IMR-90 (cell line): ENCODE measurements at regions not wholly inside any gene's neighbourhood (a gene's known extent, or its start where the extent isn't known, plus 50 kb on each side); places are given as distances from the start of the nearest gene placed in this dataset.
"Not testable (repeated sequence)": the region's sequence is repeated elsewhere in the genome, so short reads cannot be mapped to it uniquely, and the experiment has no call there.

Source experiments
- ATAC-seq: fragments of 200-7000 bp; cut with Tn5 transposase; 2 replicates; pipeline ENCODE4 v1.9.1; 2020; ENCODE audit warnings: low read depth, mild to moderate bottlenecking, moderate library complexity
- BruUV-seq: library from RNA; stranded (reverse); fragments of 400-500 nt; replicated peaks from 2 replicates; lab custom pipeline; 2021; lab: Mats Ljungman, UMichigan
- CTCF ChIA-PET: fragments of 300-600 bp; formaldehyde crosslinking; extraction: SDS; loops from one replicate; lab custom pipeline; 2021; ENCODE audit warnings: antibody characterized with exemption; lab: Yijun Ruan, JAX
- POLR2A ChIA-PET: fragments of 300-600 bp; sonication (Branson Sonifier 250); formaldehyde crosslinking; loops from one replicate; lab custom pipeline; 2022; ENCODE audit warnings: antibody characterized with exemption; ENCODE audit not compliant: unreplicated experiment; lab: Charles Lee
- DNase-seq: peaks from one replicate; pipeline ENCODE4 v3.0.0; 2013
- H2AFZ ChIP-seq: replicated peaks from 2 replicates; pipeline ENCODE3; 2013; ENCODE audit warnings: low read length, mild to moderate bottlenecking; ENCODE audit not compliant: poor library complexity
- H2AK5ac ChIP-seq: 2 replicates; pipeline ENCODE4 v1.6.1; 2013; ENCODE audit warnings: low read depth, low read length, inconsistent platforms
- H2AK9ac ChIP-seq: replicated peaks from 2 replicates; pipeline ENCODE3; 2013; ENCODE audit warnings: mild to moderate bottlenecking, low read depth, low read length, moderate library complexity; ENCODE audit not compliant: poor library complexity
- H2BK120ac ChIP-seq: 2 replicates; pipeline ENCODE4 v1.6.1; 2013; ENCODE audit warnings: low read depth, low read length, inconsistent platforms
- H2BK15ac ChIP-seq: 3 replicates; pipeline ENCODE4 v1.6.1; 2013; ENCODE audit warnings: low read depth, low read length, inconsistent platforms
- H2BK20ac ChIP-seq: 2 replicates; pipeline ENCODE4 v1.6.1; 2013; ENCODE audit warnings: low read depth, mild to moderate bottlenecking, inconsistent platforms, low read length, moderate library complexity
- H2BK5ac ChIP-seq: 2 replicates; pipeline ENCODE4 v1.6.1; 2013; ENCODE audit warnings: mild to moderate bottlenecking, low read depth, low read length, inconsistent platforms; ENCODE audit not compliant: poor library complexity, severe bottlenecking
- H3K14ac ChIP-seq: replicated peaks from 2 replicates; pipeline ENCODE4 v1.6.1; 2013; ENCODE audit warnings: low read depth, low read length, inconsistent platforms
- H3K18ac ChIP-seq: 2 replicates; pipeline ENCODE4 v1.6.1; 2013; ENCODE audit warnings: low read depth, low read length, control low read depth
- H3K23ac ChIP-seq: 2 replicates; pipeline ENCODE4 v1.6.1; 2013; ENCODE audit warnings: low read depth, low read length, inconsistent platforms
- H3K27ac ChIP-seq: 2 replicates; pipeline ENCODE4 v1.5.1; 2013; ENCODE audit warnings: mild to moderate bottlenecking, control low read depth, low read length; ENCODE audit not compliant: insufficient read depth
- H3K27me3 ChIP-seq: 2 replicates; pipeline ENCODE4 v1.6.1; 2013; ENCODE audit warnings: low read length; ENCODE audit not compliant: control insufficient read depth, insufficient read depth
- H3K36me3 ChIP-seq: 2 replicates; pipeline ENCODE4 v1.6.1; 2013; ENCODE audit warnings: low read length, mixed read lengths; ENCODE audit not compliant: control insufficient read depth, insufficient read depth
- H3K4ac ChIP-seq: 2 replicates; pipeline ENCODE4 v1.6.1; 2013; ENCODE audit warnings: low read depth, low read length, inconsistent platforms
- H3K4me1 ChIP-seq: 2 replicates; pipeline ENCODE4 v1.6.1; 2013; ENCODE audit warnings: low read length, mixed read lengths; ENCODE audit not compliant: control insufficient read depth, insufficient read depth
- H3K4me2 ChIP-seq: 2 replicates; pipeline ENCODE4 v1.6.1; 2013; ENCODE audit warnings: low read depth, mild to moderate bottlenecking, control low read depth, low read length, moderate library complexity
- H3K4me3 ChIP-seq: 2 replicates; pipeline ENCODE4 v1.5.1; 2013; ENCODE audit warnings: low read depth, mild to moderate bottlenecking, control low read depth, low read length, moderate library complexity; ENCODE audit not compliant: insufficient read depth
- H3K56ac ChIP-seq: 2 replicates; pipeline ENCODE4 v1.6.1; 2013; ENCODE audit warnings: low read length, inconsistent platforms; ENCODE audit not compliant: insufficient read depth; ENCODE audit errors: extremely low read depth
- H3K79me1 ChIP-seq, 2 experiments: 2 replicates each; pipeline ENCODE4 v1.6.1; 2013; ENCODE audit warnings: low read length in 2 of 2, inconsistent platforms in 1 of 2, low read depth in 1 of 2
- H3K9ac ChIP-seq: 2 replicates; pipeline ENCODE4 v1.6.1; 2013; ENCODE audit warnings: low read depth, low read length, control low read depth
- H3K9me1 ChIP-seq: 2 replicates; pipeline ENCODE4 v1.6.1; 2013; ENCODE audit warnings: low read length, inconsistent platforms; ENCODE audit not compliant: insufficient read depth
- H3K9me3 ChIP-seq: 2 replicates; pipeline ENCODE4 v1.6.1; 2013; ENCODE audit warnings: low read length; ENCODE audit not compliant: control insufficient read depth, insufficient read depth
- H4K20me1 ChIP-seq: 2 replicates; pipeline ENCODE4 v1.6.1; 2013; ENCODE audit warnings: low read length, inconsistent platforms; ENCODE audit not compliant: insufficient read depth
- H4K5ac ChIP-seq: 2 replicates; pipeline ENCODE4 v1.6.1; 2013; ENCODE audit warnings: mild to moderate bottlenecking, low read depth, low read length, control low read depth
- H4K8ac ChIP-seq, 2 experiments: 2 replicates each; pipeline ENCODE4 v1.6.1; 2013; ENCODE audit warnings: low read depth in 2 of 2, low read length in 2 of 2, control low read depth in 1 of 2, inconsistent platforms in 1 of 2
- H4K91ac ChIP-seq: 2 replicates; pipeline ENCODE4 v1.6.1; 2013; ENCODE audit warnings: low read depth, low read length, inconsistent platforms; ENCODE audit not compliant: insufficient read depth
- WGBS, 2 experiments: methylation state at CpG; one replicate each; pipeline versions ENCODE4 v1.1.5 to v1.1.7; 2013; ENCODE audit warnings: missing lambda C conversion rate in 2 of 2; ENCODE audit not compliant: insufficient read length in 1 of 2; ENCODE audit errors: extremely low coverage in 2 of 2; 5-methylcytosine and 5-hydroxymethylcytosine counted together
- dilution Hi-C: fragments of 300-500 bp; cut with HindIII; formaldehyde crosslinking; loops from one replicate; pipeline ENCODE4 v1.14.3; 2018; ENCODE audit warnings: low sequenced_read_pairs; ENCODE audit not compliant: unreplicated experiment
- in situ Hi-C: fragments of 300-500 bp; cut with MboI; formaldehyde crosslinking; loops from 3 replicates; pipeline ENCODE4 v1.14.3; 2019; ENCODE audit warnings: low sequenced_read_pairs, inconsistent platforms, mixed read lengths
- intact Hi-C: fragments of 100-400 bp; cut with micrococcal nuclease; formaldehyde crosslinking; loops from 2 replicates; pipeline ENCODE4 v1.10.0; 2022

GRCh38 chr22:10768875-10769274, 4759.1 kb upstream of the OR11H1 start:
- H3K9me3 ChIP-seq, result peaks cover 12% of the 10 kb centered on the region
- H3K4me1 ChIP-seq, H2BK120ac ChIP-seq, ATAC-seq, H4K8ac ChIP-seq, BruUV-seq, H3K9me1 ChIP-seq, H2BK20ac ChIP-seq, H4K5ac ChIP-seq, H3K56ac ChIP-seq, H3K36me3 ChIP-seq, H4K20me1 ChIP-seq, H3K9ac ChIP-seq, H3K23ac ChIP-seq, H3K27me3 ChIP-seq, H2AK9ac ChIP-seq, in situ Hi-C loops, H2BK15ac ChIP-seq, dilution Hi-C loops, DNase-seq, H3K4me2 ChIP-seq, H3K14ac ChIP-seq, H3K4me3 ChIP-seq, H3K27ac ChIP-seq, H2BK5ac ChIP-seq, POLR2A ChIA-PET, CTCF ChIA-PET, H3K18ac ChIP-seq, H2AK5ac ChIP-seq, H3K4ac ChIP-seq, intact Hi-C loops, H4K91ac ChIP-seq, H3K79me1 ChIP-seq, H2AFZ ChIP-seq: not testable (repeated sequence)
- 57% methylated on average over 2 of the region's 4 CpGs; no CpG with 5 or more reads in 1 of the 2 experiments for WGBS, 2 experiments

GRCh38 chr22:10771744-10772143, 4756.2 kb upstream of the OR11H1 start:
- in situ Hi-C loops, H2AK5ac ChIP-seq, H2BK120ac ChIP-seq, intact Hi-C loops, dilution Hi-C loops, POLR2A ChIA-PET, H3K9ac ChIP-seq, ATAC-seq, H3K18ac ChIP-seq, H3K56ac ChIP-seq, BruUV-seq, H3K4me3 ChIP-seq, H2BK15ac ChIP-seq, H4K5ac ChIP-seq, H3K23ac ChIP-seq, H2BK5ac ChIP-seq, H2AFZ ChIP-seq, H3K9me1 ChIP-seq, H3K36me3 ChIP-seq, H2AK9ac ChIP-seq, H2BK20ac ChIP-seq, H3K79me1 ChIP-seq, H4K20me1 ChIP-seq, H3K27ac ChIP-seq, H3K27me3 ChIP-seq, H3K14ac ChIP-seq, H4K91ac ChIP-seq, DNase-seq, H3K4ac ChIP-seq, H3K4me2 ChIP-seq, CTCF ChIA-PET, H3K4me1 ChIP-seq, H4K8ac ChIP-seq: not testable (repeated sequence)
- H3K9me3 ChIP-seq, result peaks cover 21% of the 10 kb centered on the region
